LNCaP clone FGC (cell line): ENCODE measurements at regions not wholly inside any gene's neighbourhood (a gene's known extent, or its start where the extent isn't known, plus 50 kb on each side); places are given as distances from the start of the nearest gene placed in this dataset.

Source experiments
- DNase-seq: peaks from one replicate; pipeline ENCODE4 v3.0.0-alpha.2; 2011; ENCODE audit warnings: low read depth
- H3K4me3 ChIP-seq: 2 replicates; pipeline ENCODE4 v1.5.1; 2011; ENCODE audit warnings: mild to moderate bottlenecking, low read depth, low read length, control low read depth
- TF ChIP-seq, protein P1 (sequence below): IDR thresholded peaks from 2 replicates; pipeline ENCODE4 v1.5.1; 2012; ENCODE audit warnings: mild to moderate bottlenecking; ENCODE audit not compliant: control insufficient read depth, insufficient read depth; ENCODE audit errors: extremely low read depth

DNA sequence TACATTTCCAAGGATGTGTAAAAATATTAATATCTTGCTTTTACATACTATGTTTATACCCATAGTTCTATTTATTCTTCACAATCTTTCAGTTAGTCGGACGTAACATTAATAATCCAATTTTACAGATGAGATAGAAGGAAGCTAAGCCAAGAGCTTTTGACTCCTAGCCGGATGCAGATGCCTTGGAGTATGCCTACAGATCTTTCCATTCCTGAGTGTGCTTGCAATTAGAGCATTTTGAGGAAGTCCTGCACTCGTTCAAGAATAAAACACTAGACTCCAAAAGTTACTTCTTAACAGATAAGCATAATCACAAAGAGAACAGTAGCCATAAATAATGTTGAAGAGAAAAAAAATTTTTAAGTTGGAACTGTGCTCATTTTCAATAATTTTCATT lies 337.6 kb upstream of the CLEC14A start:
- no peak overlapping the region for H3K4me3 ChIP-seq
- TF ChIP-seq, protein P1, sequence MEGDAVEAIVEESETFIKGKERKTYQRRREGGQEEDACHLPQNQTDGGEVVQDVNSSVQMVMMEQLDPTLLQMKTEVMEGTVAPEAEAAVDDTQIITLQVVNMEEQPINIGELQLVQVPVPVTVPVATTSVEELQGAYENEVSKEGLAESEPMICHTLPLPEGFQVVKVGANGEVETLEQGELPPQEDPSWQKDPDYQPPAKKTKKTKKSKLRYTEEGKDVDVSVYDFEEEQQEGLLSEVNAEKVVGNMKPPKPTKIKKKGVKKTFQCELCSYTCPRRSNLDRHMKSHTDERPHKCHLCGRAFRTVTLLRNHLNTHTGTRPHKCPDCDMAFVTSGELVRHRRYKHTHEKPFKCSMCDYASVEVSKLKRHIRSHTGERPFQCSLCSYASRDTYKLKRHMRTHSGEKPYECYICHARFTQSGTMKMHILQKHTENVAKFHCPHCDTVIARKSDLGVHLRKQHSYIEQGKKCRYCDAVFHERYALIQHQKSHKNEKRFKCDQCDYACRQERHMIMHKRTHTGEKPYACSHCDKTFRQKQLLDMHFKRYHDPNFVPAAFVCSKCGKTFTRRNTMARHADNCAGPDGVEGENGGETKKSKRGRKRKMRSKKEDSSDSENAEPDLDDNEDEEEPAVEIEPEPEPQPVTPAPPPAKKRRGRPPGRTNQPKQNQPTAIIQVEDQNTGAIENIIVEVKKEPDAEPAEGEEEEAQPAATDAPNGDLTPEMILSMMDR, result no peak
- DNase-seq, result no peak

DNA sequence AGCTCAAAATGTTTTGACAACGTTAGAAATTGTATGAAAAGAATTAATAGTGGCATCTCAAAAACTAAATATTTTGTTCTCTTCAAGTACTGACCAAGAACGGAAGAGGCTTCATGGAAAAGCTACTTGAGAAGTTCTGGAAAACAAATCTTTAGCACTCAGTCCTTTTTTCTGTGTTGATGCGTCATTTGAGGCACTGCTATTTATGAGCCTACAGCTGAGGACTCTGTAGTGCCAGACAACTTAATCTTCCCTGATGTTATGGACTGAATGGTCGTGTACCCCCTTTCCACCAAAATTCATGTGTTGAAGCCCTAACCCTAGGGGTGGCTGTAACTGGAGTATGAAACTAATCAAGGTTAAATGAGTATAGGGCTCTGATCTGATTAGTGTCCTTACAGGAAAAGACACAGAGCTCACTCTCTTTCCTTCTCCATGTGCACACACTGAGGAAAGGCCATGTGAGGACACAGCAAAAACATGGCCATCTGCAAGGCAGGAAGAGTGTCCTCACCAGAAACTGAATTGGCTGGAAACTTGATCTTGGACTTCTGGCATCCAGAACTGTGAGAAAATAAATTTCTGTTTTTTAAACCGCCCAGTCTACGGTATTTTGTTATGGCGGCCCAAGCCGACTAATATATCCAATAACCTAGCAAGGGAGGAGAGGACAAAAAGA lies 337.0 kb upstream of the CLEC14A start:
- DNase-seq, result no peak
- no peak overlapping the region for H3K4me3 ChIP-seq
- TF ChIP-seq, protein P1, result no peak

- H3K4me3 ChIP-seq, result no peak overlapping the region
- TF ChIP-seq, protein P1, result no peak
- no peak for DNase-seq
Measured at GRCh38 chr14:38589747-38590350, 334.0 kb upstream of the CLEC14A start.

DNA sequence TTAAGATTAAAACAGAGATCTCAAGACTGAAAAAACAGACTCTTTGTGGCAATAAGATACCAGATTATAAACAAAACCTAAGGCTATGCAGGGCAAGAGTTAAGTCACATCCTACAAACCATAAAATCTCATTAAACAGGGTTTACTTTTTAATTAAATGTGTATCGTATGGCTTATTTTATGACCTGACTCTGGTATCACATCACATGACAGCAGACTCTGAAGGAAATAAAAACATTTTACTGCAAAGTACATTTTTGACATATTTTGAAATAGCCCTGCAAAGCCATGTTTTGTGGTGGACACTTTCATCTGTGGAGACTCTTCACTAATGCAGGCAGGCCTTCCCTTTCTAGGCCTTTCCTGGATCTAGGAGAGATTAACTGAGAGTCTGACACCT lies 327.6 kb upstream of the CLEC14A start:
- TF ChIP-seq, protein P1, result no peak
- no peak for DNase-seq
- H3K4me3 ChIP-seq, result no peak overlapping the region

GRCh38 chr14:38578278-38578681 lies 322.4 kb upstream of the CLEC14A start:
- TF ChIP-seq, protein P1, result no peak
- no peak overlapping the region for H3K4me3 ChIP-seq
- DNase-seq, result no peak

DNA sequence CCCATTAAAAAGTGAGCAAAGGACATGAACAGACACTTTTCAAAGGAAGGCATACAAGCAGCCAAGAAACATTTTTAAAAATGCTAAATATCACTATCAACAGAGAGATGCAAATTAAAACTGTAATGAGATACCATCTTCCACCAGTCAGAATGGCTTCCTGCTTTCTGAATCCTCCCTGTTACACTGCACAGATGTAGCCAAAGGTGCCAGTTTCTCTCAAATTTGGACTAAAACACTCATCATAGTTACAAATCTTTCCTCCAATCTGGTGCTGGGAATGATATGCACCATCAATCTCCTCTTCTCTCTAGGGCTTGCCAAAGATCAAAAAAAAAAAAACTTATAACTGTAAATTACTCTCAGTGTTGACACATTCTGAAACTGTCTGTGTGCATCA lies 311.8 kb upstream of the CLEC14A start:
- TF ChIP-seq, protein P1, result no peak
- no peak overlapping the region for H3K4me3 ChIP-seq
- DNase-seq, result no peak

- TF ChIP-seq, protein P1, result no peak
- H3K4me3 ChIP-seq, result no peak overlapping the region
- DNase-seq, result no peak
Measured at GRCh38 chr14:38561657-38562056, 305.8 kb upstream of the CLEC14A start.
